Smooth muscle cell (in vitro differentiated cells): ENCODE measurements at regions not wholly inside any gene's neighbourhood (a gene's known extent, or its start where the extent isn't known, plus 50 kb on each side); places are given as distances from the start of the nearest gene placed in this dataset.
A peak's percentile ranks its signal among the peaks of the same experiment; 100 is the strongest.

Experiments used
- DNase-seq: peaks from one replicate; lab custom pipeline; 2025; ENCODE audit not compliant: unreplicated experiment; lab: John Stamatoyannopoulos, UW
- H2AFZ ChIP-seq: fragments of 200-600 bp; sonication (generic); 2 replicates; pipeline ENCODE4 v1.6.0; 2016; ENCODE audit warnings: antibody characterized with exemption, low read depth, mild to moderate bottlenecking
- H3F3A ChIP-seq: fragments of 200-600 bp; sonication (generic); 2 replicates; pipeline ENCODE4 v1.6.0; 2017; ENCODE audit warnings: antibody characterized with exemption, low read depth
- H3K27ac ChIP-seq: fragments of 200-600 bp; sonication (generic); 2 replicates; pipeline ENCODE4 v1.5.1; 2016; ENCODE audit warnings: low read depth, mild to moderate bottlenecking
- H3K27me3 ChIP-seq: fragments of 200-600 bp; sonication (generic); 2 replicates; pipeline ENCODE4 v1.6.1; 2016; ENCODE audit warnings: low read depth, mild to moderate bottlenecking
- H3K36me3 ChIP-seq: fragments of 200-600 bp; sonication (generic); 2 replicates; pipeline ENCODE4 v1.5.1; 2016; ENCODE audit warnings: low read depth
- H3K4me1 ChIP-seq: fragments of 200-600 bp; sonication (generic); 2 replicates; pipeline ENCODE4 v1.5.1; 2016; ENCODE audit warnings: low read depth
- H3K4me2 ChIP-seq: fragments of 200-600 bp; sonication (generic); 2 replicates; pipeline ENCODE4 v1.6.0; 2016; ENCODE audit warnings: mild to moderate bottlenecking
- H3K4me3 ChIP-seq: fragments of 200-600 bp; sonication (generic); 2 replicates; pipeline ENCODE4 v1.5.1; 2016; ENCODE audit warnings: mild to moderate bottlenecking
- H3K79me2 ChIP-seq: fragments of 200-600 bp; sonication (generic); 2 replicates; pipeline ENCODE4 v1.6.0; 2016; ENCODE audit warnings: low read depth, mild to moderate bottlenecking
- H3K9ac ChIP-seq: fragments of 200-600 bp; sonication (generic); 2 replicates; pipeline ENCODE4 v1.6.0; 2016; ENCODE audit warnings: low read depth
- H3K9me3 ChIP-seq: fragments of 200-600 bp; sonication (generic); replicated peaks from 2 replicates; pipeline ENCODE4 v1.5.1; 2016; ENCODE audit warnings: low read depth
- H4K20me1 ChIP-seq: fragments of 200-600 bp; sonication (generic); 2 replicates; pipeline ENCODE4 v1.6.0; 2016; ENCODE audit warnings: low read depth
- WGBS: methylation state at CpG from one replicate; pipeline ENCODE4 v1.1.7; 2016; ENCODE audit warnings: low lambda C conversion rate; 5-methylcytosine and 5-hydroxymethylcytosine counted together
- TF ChIP-seq, protein P1 (sequence below): fragments of 200-600 bp; sonication (generic); IDR thresholded peaks from 2 replicates; pipeline ENCODE4 v1.5.1; 2017; ENCODE audit warnings: borderline replicate concordance, mild to moderate bottlenecking, antibody characterized with exemption; ENCODE audit not compliant: insufficient read depth, poor library complexity, severe bottlenecking

GRCh38 chr13:39985071-39985470, 329.6 kb downstream of the COG6 start:
- H3K27ac ChIP-seq: no peak overlapping the region
- no peaks in the 10 kb centered on the region for H3K27me3 ChIP-seq
- no peak for DNase-seq
- no peak overlapping the region for H2AFZ ChIP-seq
- TF ChIP-seq, protein P1, sequence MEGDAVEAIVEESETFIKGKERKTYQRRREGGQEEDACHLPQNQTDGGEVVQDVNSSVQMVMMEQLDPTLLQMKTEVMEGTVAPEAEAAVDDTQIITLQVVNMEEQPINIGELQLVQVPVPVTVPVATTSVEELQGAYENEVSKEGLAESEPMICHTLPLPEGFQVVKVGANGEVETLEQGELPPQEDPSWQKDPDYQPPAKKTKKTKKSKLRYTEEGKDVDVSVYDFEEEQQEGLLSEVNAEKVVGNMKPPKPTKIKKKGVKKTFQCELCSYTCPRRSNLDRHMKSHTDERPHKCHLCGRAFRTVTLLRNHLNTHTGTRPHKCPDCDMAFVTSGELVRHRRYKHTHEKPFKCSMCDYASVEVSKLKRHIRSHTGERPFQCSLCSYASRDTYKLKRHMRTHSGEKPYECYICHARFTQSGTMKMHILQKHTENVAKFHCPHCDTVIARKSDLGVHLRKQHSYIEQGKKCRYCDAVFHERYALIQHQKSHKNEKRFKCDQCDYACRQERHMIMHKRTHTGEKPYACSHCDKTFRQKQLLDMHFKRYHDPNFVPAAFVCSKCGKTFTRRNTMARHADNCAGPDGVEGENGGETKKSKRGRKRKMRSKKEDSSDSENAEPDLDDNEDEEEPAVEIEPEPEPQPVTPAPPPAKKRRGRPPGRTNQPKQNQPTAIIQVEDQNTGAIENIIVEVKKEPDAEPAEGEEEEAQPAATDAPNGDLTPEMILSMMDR: no peak
- no peak overlapping the region for H3K4me2 ChIP-seq
- H3K9ac ChIP-seq: no peak overlapping the region
- H3K4me3 ChIP-seq: no peak overlapping the region
- no peaks in the 10 kb centered on the region for H3K36me3 ChIP-seq
- H3K4me1 ChIP-seq: no peaks in the 10 kb centered on the region
- no peaks in the 10 kb centered on the region for H3K9me3 ChIP-seq
- WGBS: 93% methylated on average over 4 of the region's 4 CpGs
- H3F3A ChIP-seq: no peaks in the 10 kb centered on the region
- no peaks in the 10 kb centered on the region for H3K79me2 ChIP-seq
- no peaks in the 10 kb centered on the region for H4K20me1 ChIP-seq

GRCh38 chr13:39988351-39988750, 332.9 kb downstream of the COG6 start:
- H3K4me1 ChIP-seq: no peaks in the 10 kb centered on the region
- H3K36me3 ChIP-seq: no peaks in the 10 kb centered on the region
- H3K79me2 ChIP-seq: no peaks in the 10 kb centered on the region
- no peaks in the 10 kb centered on the region for H3F3A ChIP-seq
- DNase-seq: no peak
- no peak overlapping the region for H2AFZ ChIP-seq
- H3K4me3 ChIP-seq: no peak overlapping the region
- no peak overlapping the region for H3K9ac ChIP-seq
- H3K27me3 ChIP-seq: no peaks in the 10 kb centered on the region
- TF ChIP-seq, protein P1: no peak
- H4K20me1 ChIP-seq: no peaks in the 10 kb centered on the region
- no peak overlapping the region for H3K4me2 ChIP-seq
- no peak overlapping the region for H3K27ac ChIP-seq
- no peaks in the 10 kb centered on the region for H3K9me3 ChIP-seq
- 96% methylated on average over 6 of the region's 6 CpGs for WGBS

DNA sequence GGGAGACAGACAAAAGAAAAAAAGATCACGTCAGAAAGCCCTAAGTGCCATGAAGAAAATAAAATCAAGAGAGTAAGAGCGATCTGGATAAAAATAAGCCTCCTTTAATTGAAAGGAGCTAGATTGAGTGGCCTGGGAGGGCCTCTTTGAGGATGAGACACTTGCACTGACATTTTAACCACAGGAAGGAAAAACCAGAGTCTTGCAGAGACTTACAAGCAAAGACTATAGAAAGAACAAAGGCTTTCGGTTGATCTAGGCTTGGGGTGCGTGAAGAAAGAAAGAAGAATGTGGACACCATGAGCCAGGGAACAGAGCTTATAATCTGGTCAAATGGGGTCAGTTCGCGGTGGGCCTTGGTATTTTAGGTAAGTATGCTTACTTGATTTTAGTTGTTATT, 342.7 kb downstream of the COG6 start:
- H3K79me2 ChIP-seq: no peaks in the 10 kb centered on the region
- no peak overlapping the region for H3K4me3 ChIP-seq
- H3F3A ChIP-seq: no peaks in the 10 kb centered on the region
- H3K9ac ChIP-seq: no peak overlapping the region
- H3K4me1 ChIP-seq: no peaks in the 10 kb centered on the region
- TF ChIP-seq, protein P1: no peak
- no peak overlapping the region for H3K4me2 ChIP-seq
- no peaks in the 10 kb centered on the region for H3K9me3 ChIP-seq
- no peak for DNase-seq
- H3K27ac ChIP-seq: no peak overlapping the region
- no peaks in the 10 kb centered on the region for H4K20me1 ChIP-seq
- H3K27me3 ChIP-seq: no peaks in the 10 kb centered on the region
- 90% methylated on average over 6 of the region's 6 CpGs for WGBS
- H2AFZ ChIP-seq: no peak overlapping the region
- no peaks in the 10 kb centered on the region for H3K36me3 ChIP-seq

- H3K36me3 ChIP-seq: no peaks in the 10 kb centered on the region
- 56% methylated on average over 5 of the region's 5 CpGs for WGBS
- H2AFZ ChIP-seq: no peak overlapping the region
- no peaks in the 10 kb centered on the region for H3K4me1 ChIP-seq
- H3K9ac ChIP-seq: no peak overlapping the region
- DNase-seq: no peak
- no peak overlapping the region for H3K27ac ChIP-seq
- no peaks in the 10 kb centered on the region for H3K9me3 ChIP-seq
- H3K79me2 ChIP-seq: no peaks in the 10 kb centered on the region
- no peak overlapping the region for H3K4me3 ChIP-seq
- no peaks in the 10 kb centered on the region for H3K27me3 ChIP-seq
- H4K20me1 ChIP-seq: no peaks in the 10 kb centered on the region
- H3K4me2 ChIP-seq: peak overlapping the region; percentile 8
- no peaks in the 10 kb centered on the region for H3F3A ChIP-seq
- TF ChIP-seq, protein P1: no peak
Observed at GRCh38 chr13:40002016-40002415, 346.6 kb downstream of the COG6 start.
